ENCODE measurements at regions not wholly inside any gene's neighbourhood (a gene's known extent, or its start where the extent isn't known, plus 50 kb on each side); places are given as distances from the start of the nearest gene placed in this dataset.

GRCh38 chr1:181150842-181151241 lies 62.3 kb downstream of the IER5 start:
- no peak for TF ChIP-seq CTCF (IDR thresholded peaks at IDR 0.05; ENCODE audit: insufficient read depth, low read depth, low read length)
- H3K4me3 ChIP-seq (ENCODE audit: low read depth, low read length) = no peak overlapping the region
- DNase-seq (ENCODE audit: low read depth) = no peak

- DNase-seq (ENCODE audit: low read depth) = peak; percentile 81
- no peak overlapping the region for H3K4me3 ChIP-seq (ENCODE audit: low read depth, low read length)
- no peak for TF ChIP-seq CTCF (IDR thresholded peaks at IDR 0.05; ENCODE audit: insufficient read depth, low read depth, low read length)
Measured at GRCh38 chr1:181151378-181152326, 63.2 kb downstream of the IER5 start.

- peak; percentile 54 for TF ChIP-seq CTCF (IDR thresholded peaks at IDR 0.05; ENCODE audit: insufficient read depth, low read depth, low read length)
- H3K4me3 ChIP-seq (ENCODE audit: low read depth, low read length) = no peak overlapping the region
- DNase-seq (ENCODE audit: low read depth) = peak; percentile 96
Measured at GRCh38 chr1:181152892-181153633, 64.6 kb downstream of the IER5 start.

- H3K4me3 ChIP-seq (ENCODE audit: low read depth, low read length) = no peak overlapping the region
- no peak for TF ChIP-seq CTCF (IDR thresholded peaks at IDR 0.05; ENCODE audit: insufficient read depth, low read depth, low read length)
Measured at GRCh38 chr1:181153634-181153961, 65.1 kb downstream of the IER5 start.

GRCh38 chr1:181155339-181155738 lies 66.8 kb downstream of the IER5 start:
- H3K4me3 ChIP-seq (ENCODE audit: low read depth, low read length) = no peak overlapping the region
- DNase-seq (ENCODE audit: low read depth) = no peak
- no peak for TF ChIP-seq CTCF (IDR thresholded peaks at IDR 0.05; ENCODE audit: insufficient read depth, low read depth, low read length)

More at GRCh38 chr1:181153634-181153961, 65.1 kb downstream of the IER5 start:
- DNase-seq (ENCODE audit: low read depth) = no peak

GRCh38 chr1:181159451-181160140 lies 71.1 kb downstream of the IER5 start:
- DNase-seq (ENCODE audit: low read depth) = no peak
- H3K4me3 ChIP-seq (ENCODE audit: low read depth, low read length) = no peak overlapping the region
- no peak for TF ChIP-seq CTCF (IDR thresholded peaks at IDR 0.05; ENCODE audit: insufficient read depth, low read depth, low read length)

All from fibroblast of villous mesenchyme (primary cell).